Endothelial cell of umbilical vein (primary cell): ENCODE measurements at regions not wholly inside any gene's neighbourhood (a gene's known extent, or its start where the extent isn't known, plus 50 kb on each side); places are given as distances from the start of the nearest gene placed in this dataset.

ENCODE experiments used
- BruUV-seq: library from RNA; stranded (reverse); fragments of 400-500 nt; replicated peaks from 2 replicates; lab custom pipeline; 2021; lab: Mats Ljungman, UMichigan
- CTCF ChIA-PET: fragments of 300-600, 350-600 bp; sonication (Branson Sonifier 250); formaldehyde crosslinking; loops from one replicate; lab custom pipeline; 2021; ENCODE audit warnings: antibody characterized with exemption, inconsistent platforms; lab: Charles Lee
- POLR2A ChIA-PET: fragments of 300-600, 350-600 bp; sonication (Branson Sonifier 250); formaldehyde crosslinking; loops from one replicate; lab custom pipeline; 2021; ENCODE audit warnings: antibody characterized with exemption, inconsistent platforms; lab: Charles Lee
- DNase-seq: peaks from one replicate; pipeline ENCODE4 v3.0.0-alpha.2; 2011; ENCODE audit warnings: low read depth, low spot score
- FAIRE-seq: peaks from 2 replicates; lab custom pipeline; 2011; peaks lifted over from hg19 to GRCh38; lab: Jason Lieb, UNC
- H2AFZ ChIP-seq: 2 replicates; pipeline ENCODE4 v1.6.0; 2012; ENCODE audit warnings: low read depth, low read length, control low read depth, inconsistent platforms
- H3K27ac ChIP-seq: 2 replicates; pipeline ENCODE4 v1.5.1; 2011; ENCODE audit warnings: low read depth, mild to moderate bottlenecking, control low read depth, low read length, moderate library complexity; ENCODE audit not compliant: insufficient read depth
- H3K27me3 ChIP-seq, 2 experiments: 2 replicates each; pipeline versions ENCODE4 v1.6.0 to v1.6.1; 2011; ENCODE audit warnings: low read length in 2 of 2, mixed read lengths in 1 of 2; ENCODE audit not compliant: control insufficient read depth in 2 of 2, insufficient read depth in 2 of 2
- H3K36me3 ChIP-seq, 2 experiments: 2 replicates in 1 of 2; 3 replicates in 1 of 2; pipeline ENCODE4 v1.5.1; 2011; ENCODE audit warnings: low read length in 2 of 2, mild to moderate bottlenecking in 1 of 2, moderate library complexity in 1 of 2; ENCODE audit not compliant: control insufficient read depth in 2 of 2, insufficient read depth in 2 of 2; ENCODE audit errors: extremely low read depth in 1 of 2
- H3K4me1 ChIP-seq: 3 replicates; pipeline ENCODE4 v1.5.1; 2011; ENCODE audit warnings: mild to moderate bottlenecking, low read length; ENCODE audit not compliant: control insufficient read depth, insufficient read depth; ENCODE audit errors: extremely low read depth
- H3K4me2 ChIP-seq: 2 replicates; pipeline ENCODE4 v1.6.1; 2011; ENCODE audit warnings: low read length, control low read depth, mixed read lengths; ENCODE audit not compliant: insufficient read depth
- H3K4me3 ChIP-seq, 3 experiments: fragments of 200-600 bp in 1 of 3; sonication (generic), shearing (Covaris generic) in 1 of 3; replicated peaks in 1 of 3; 2 replicates each; pipeline ENCODE4 v1.5.1; 2011 to 2016; ENCODE audit warnings: control low read depth in 3 of 3, low read length in 3 of 3, mild to moderate bottlenecking in 2 of 3, inconsistent platforms in 1 of 3, low read depth in 1 of 3, moderate library complexity in 1 of 3; ENCODE audit not compliant: insufficient read depth in 1 of 3
- H3K79me2 ChIP-seq: 2 replicates; pipeline ENCODE4 v1.6.0; 2012; ENCODE audit warnings: low read length, inconsistent platforms; ENCODE audit not compliant: control insufficient read depth, insufficient read depth
- H3K9ac ChIP-seq: replicated peaks from 2 replicates; pipeline ENCODE3; 2011; ENCODE audit warnings: low read length, control low read depth; ENCODE audit not compliant: insufficient read depth; ENCODE audit errors: extremely low read depth
- H3K9me1 ChIP-seq: replicated peaks from 3 replicates; pipeline ENCODE4 v1.6.0; 2011; ENCODE audit warnings: mild to moderate bottlenecking, low read length; ENCODE audit not compliant: control insufficient read depth, insufficient read depth; ENCODE audit errors: extremely low read depth
- H3K9me3 ChIP-seq: replicated peaks from 2 replicates; pipeline ENCODE4 v1.5.1; 2012; ENCODE audit warnings: low read length, inconsistent platforms; ENCODE audit not compliant: control insufficient read depth, insufficient read depth
- H4K20me1 ChIP-seq: replicated peaks from 2 replicates; pipeline ENCODE3; 2011; ENCODE audit warnings: mild to moderate bottlenecking, low read length; ENCODE audit not compliant: control insufficient read depth, insufficient read depth; ENCODE audit errors: extremely low read depth
- CTCF ChIP-seq, 2 donors: IDR thresholded peaks; 1 replicate in 1 of 2; 2 replicates in 1 of 2; pipeline ENCODE4 v1.5.1; 2011; ENCODE audit warnings: low read length in 2 of 2, mild to moderate bottlenecking in 2 of 2, moderate library complexity in 2 of 2, control low read depth in 1 of 2, inconsistent platforms in 1 of 2, low read depth in 1 of 2; ENCODE audit not compliant: insufficient read depth in 1 of 2; ENCODE audit errors: extremely low read depth in 1 of 2
- EZH2 ChIP-seq: IDR thresholded peaks from 2 replicates; pipeline ENCODE4 v1.6.1; 2012; ENCODE audit warnings: borderline replicate concordance, low read depth, mild to moderate bottlenecking, moderate library complexity, low read length, inconsistent platforms; ENCODE audit not compliant: severe bottlenecking
- FOS ChIP-seq: IDR thresholded peaks from 2 replicates; pipeline ENCODE4 v1.6.1; 2011; ENCODE audit warnings: mild to moderate bottlenecking, low read length, moderate library complexity, borderline replicate concordance; ENCODE audit not compliant: insufficient read depth
- GATA2 ChIP-seq: IDR thresholded peaks from 2 replicates; pipeline ENCODE4 v1.7.0; 2011; ENCODE audit warnings: low read depth, mild to moderate bottlenecking, moderate library complexity, mixed read lengths, low read length; ENCODE audit not compliant: insufficient read length, insufficient read depth
- JUN ChIP-seq: IDR thresholded peaks from 2 replicates; pipeline ENCODE4 v1.6.1; 2011; ENCODE audit warnings: borderline replicate concordance, low read depth; ENCODE audit not compliant: insufficient read length, insufficient read depth
- MAX ChIP-seq: IDR thresholded peaks from 2 replicates; pipeline ENCODE4 v1.6.1; 2011; ENCODE audit not compliant: insufficient read depth, insufficient read length
- MYC ChIP-seq: IDR thresholded peaks from one replicate; pipeline ENCODE4 v1.6.1; 2011; ENCODE audit warnings: mild to moderate bottlenecking, low read depth, low read length
- POLR2A ChIP-seq: IDR thresholded peaks from 2 replicates; pipeline ENCODE4 v1.6.1; 2012; ENCODE audit warnings: low read depth, mild to moderate bottlenecking, control low read depth, low read length
- POLR2AphosphoS5 ChIP-seq: IDR thresholded peaks from 2 replicates; pipeline ENCODE4 v1.6.1; 2012; ENCODE audit warnings: low read depth, mild to moderate bottlenecking, control low read depth, low read length, moderate library complexity; ENCODE audit not compliant: insufficient read depth
- dilution Hi-C: fragments of 300-500 bp; cut with MboI; formaldehyde crosslinking; loops from one replicate; pipeline ENCODE4 v1.15.0; 2019; ENCODE audit warnings: low sequenced_read_pairs; ENCODE audit not compliant: extremely low pct_ligation_motif_present
- intact Hi-C: fragments of 100-400 bp; cut with micrococcal nuclease; formaldehyde crosslinking; loops from one replicate; pipeline ENCODE4 v1.10.0; 2022

- Histone ChIP-seq H3K4me2 (peak overlapping the region; percentile 93), H3K27me3 (no peaks in the 10 kb centered on the region), H3K9me3 (no peaks in the 10 kb centered on the region), H3K4me3 (no peak overlapping the region), H3K4me1 (peaks cover 19% of the 10 kb centered on the region), H4K20me1 (no peaks in the 10 kb centered on the region), H2AFZ (no peak overlapping the region), H3K9ac (peak overlapping the region; percentile 96), H3K79me2 (no peaks in the 10 kb centered on the region), H3K36me3 (no peaks in the 10 kb centered on the region), H3K27ac (peak overlapping the region; percentile 96), H3K9me1 (no peaks in the 10 kb centered on the region)
- intact Hi-C loops (loop anchor here (1.0 kb wide), 4 partner anchors 9 to 78 kb away; a partner anchor contains a TSS), dilution Hi-C loops (no loop called here)
- TF ChIP-seq FOS: no peak
- TF ChIP-seq POLR2A: no peak
- no peak for TF ChIP-seq MYC
- FAIRE-seq (no peak), DNase-seq (no peak)
- POLR2A ChIA-PET: interaction anchor here (0.7 to 6.5 kb wide), 2 partner anchors 9 to 10 kb away, joined by 3 to 114 read pairs; a partner anchor contains a TSS
- BruUV-seq: no TSS peak
- CTCF ChIA-PET: interaction anchor here (4.4 kb wide), 1 partner anchor 9 kb away, joined by 30 read pairs; a partner anchor contains a TSS
Measured at GRCh38 chr6:26206868-26207801, 119.9 kb downstream of the HFE start.

- TF ChIP-seq JUN: no peak
- TF ChIP-seq POLR2A: no peak
- no peak for TF ChIP-seq MAX
- TF ChIP-seq MYC: no peak
- TF ChIP-seq FOS: no peak
- no peak for TF ChIP-seq GATA2
- no peak for TF ChIP-seq EZH2
- no peak for TF ChIP-seq POLR2AphosphoS5
- TF ChIP-seq CTCF (IDR thresholded peaks at IDR 0.05; ENCODE audit: extremely low read depth in 1 of 2, insufficient read depth in 1 of 2, low read depth in 1 of 2, low read length in 2 of 2): no peak
- H4K20me1 ChIP-seq: no peaks in the 10 kb centered on the region
- H3K27ac ChIP-seq: no peak overlapping the region
- dilution Hi-C loops: no loop called here
- intact Hi-C loops: no loop called here
- no TSS peak for BruUV-seq
- H3K4me2 ChIP-seq: no peak overlapping the region
- no peaks in the 10 kb centered on the region for H3K79me2 ChIP-seq
- FAIRE-seq (no peak), DNase-seq (no peak)
- no peak overlapping the region for H3K9ac ChIP-seq
- ChIA-PET CTCF (no interaction called here), POLR2A (no interaction called here)
- H2AFZ ChIP-seq: no peak overlapping the region
- no peaks in the 10 kb centered on the region for H3K9me1 ChIP-seq
- peaks cover 9% of the 10 kb centered on the region for H3K4me1 ChIP-seq
- H3K9me3 ChIP-seq: no peaks in the 10 kb centered on the region
- H3K4me3 ChIP-seq: no peak overlapping the region
- no peaks in the 10 kb centered on the region for H3K36me3 ChIP-seq
- H3K27me3 ChIP-seq: no peaks in the 10 kb centered on the region
Measured at GRCh38 chr6:26211963-26212362, 124.7 kb downstream of the HFE start.
